ENCODE measurements at regions not wholly inside any gene's neighbourhood (a gene's known extent, or its start where the extent isn't known, plus 50 kb on each side); places are given as distances from the start of the nearest gene placed in this dataset.

- DNase-seq: peak; percentile 89
- no peak overlapping the region for H3K4me3 ChIP-seq
- in situ Hi-C loops (cut with MboI): no loop called here
- H4K20me1 ChIP-seq (ENCODE audit: insufficient read depth): no peaks in the 10 kb centered on the region
- 12 to 14% methylated on average over 5 of the region's 5 CpGs for WGBS, 2 experiments (ENCODE audit: low coverage in 1 of 2, low lambda C conversion rate in 2 of 2, missing lambda C conversion rate in 2 of 2)
- TF ChIP-seq EZH2phosphoT487 (IDR thresholded peaks at IDR 0.05; ENCODE audit: insufficient read depth, low read depth) (no peak), EZH2 (IDR thresholded peaks at IDR 0.05; ENCODE audit: insufficient read depth, poor library complexity, severe bottlenecking) (no peak)
- no peaks in the 10 kb centered on the region for H3K9me2 ChIP-seq (ENCODE audit: insufficient read depth)
- H3K4me1 ChIP-seq (ENCODE audit: insufficient read depth): peaks cover 25% of the 10 kb centered on the region
- H3K27ac ChIP-seq: peak overlapping the region; percentile 59
- H3K36me3 ChIP-seq (ENCODE audit: low read depth): no peaks in the 10 kb centered on the region
- H3F3A ChIP-seq (ENCODE audit: insufficient read depth): peaks cover 15% of the 10 kb centered on the region; the same call in 1 of the 2 replicates
- H3K79me2 ChIP-seq (ENCODE audit: insufficient read depth): no peaks in the 10 kb centered on the region
- H3K9me3 ChIP-seq (ENCODE audit: low read depth): no peaks in the 10 kb centered on the region
- H2AFZ ChIP-seq: peak overlapping the region; percentile 34
- H3K9ac ChIP-seq: peak overlapping the region; percentile 15; the same call in 1 of the 2 replicates
- H3K4me2 ChIP-seq (ENCODE audit: unreplicated experiment): peak overlapping the region; percentile 56
- no peaks in the 10 kb centered on the region for H3K27me3 ChIP-seq (replicated peaks; ENCODE audit: insufficient read depth)
Observed at GRCh38 chr1:163897412-163898155, 575.8 kb downstream of the NUF2 start.

GRCh38 chr1:163906283-163906682 is 584.5 kb downstream of the NUF2 start:
- no peaks in the 10 kb centered on the region for H3K27me3 ChIP-seq (replicated peaks; ENCODE audit: insufficient read depth)
- H4K20me1 ChIP-seq (ENCODE audit: insufficient read depth): no peaks in the 10 kb centered on the region
- no peak overlapping the region for H2AFZ ChIP-seq
- H3K27ac ChIP-seq: no peak overlapping the region
- no peak overlapping the region for H3K4me2 ChIP-seq (ENCODE audit: unreplicated experiment)
- in situ Hi-C loops (cut with MboI): no loop called here
- H3K36me3 ChIP-seq (ENCODE audit: low read depth): no peaks in the 10 kb centered on the region
- no peak overlapping the region for H3K9ac ChIP-seq
- no peak overlapping the region for H3K4me3 ChIP-seq
- TF ChIP-seq EZH2 (IDR thresholded peaks at IDR 0.05; ENCODE audit: insufficient read depth, poor library complexity, severe bottlenecking) (no peak), EZH2phosphoT487 (IDR thresholded peaks at IDR 0.05; ENCODE audit: insufficient read depth, low read depth) (no peak)
- no peak for DNase-seq
- H3F3A ChIP-seq (ENCODE audit: insufficient read depth): no peaks in the 10 kb centered on the region
- no peaks in the 10 kb centered on the region for H3K9me3 ChIP-seq (ENCODE audit: low read depth)
- no peaks in the 10 kb centered on the region for H3K4me1 ChIP-seq (ENCODE audit: insufficient read depth)
- H3K9me2 ChIP-seq (ENCODE audit: insufficient read depth): no peaks in the 10 kb centered on the region
- no peaks in the 10 kb centered on the region for H3K79me2 ChIP-seq (ENCODE audit: insufficient read depth)

GRCh38 chr1:163912170-163912884 is 590.6 kb downstream of the NUF2 start:
- TF ChIP-seq EZH2phosphoT487 (IDR thresholded peaks at IDR 0.05; ENCODE audit: insufficient read depth, low read depth) (no peak), EZH2 (IDR thresholded peaks at IDR 0.05; ENCODE audit: insufficient read depth, poor library complexity, severe bottlenecking) (no peak)
- in situ Hi-C loops (cut with MboI): no loop called here
- Histone ChIP-seq H3K9me2 (ENCODE audit: insufficient read depth) (no peaks in the 10 kb centered on the region), H3K27me3 (replicated peaks; ENCODE audit: insufficient read depth) (no peaks in the 10 kb centered on the region), H3K9me3 (ENCODE audit: low read depth) (no peaks in the 10 kb centered on the region), H3K4me3 (no peak overlapping the region), H3F3A (ENCODE audit: insufficient read depth) (peaks cover 7% of the 10 kb centered on the region; the same call in 1 of the 2 replicates), H3K4me1 (ENCODE audit: insufficient read depth) (peaks cover 16% of the 10 kb centered on the region), H3K4me2 (ENCODE audit: unreplicated experiment) (peak overlapping the region; percentile 3), H3K9ac (no peak overlapping the region), H4K20me1 (ENCODE audit: insufficient read depth) (no peaks in the 10 kb centered on the region), H2AFZ (no peak overlapping the region), H3K36me3 (ENCODE audit: low read depth) (no peaks in the 10 kb centered on the region), H3K79me2 (ENCODE audit: insufficient read depth) (no peaks in the 10 kb centered on the region), H3K27ac (no peak overlapping the region)
- WGBS, 2 experiments (ENCODE audit: low coverage in 1 of 2, low lambda C conversion rate in 2 of 2, missing lambda C conversion rate in 2 of 2): 39 to 40% methylated on average over 4 of the region's 4 CpGs
- DNase-seq: peak; percentile 74

- no peaks in the 10 kb centered on the region for H4K20me1 ChIP-seq (ENCODE audit: insufficient read depth)
- in situ Hi-C loops (cut with MboI): no loop called here
- H3K9me2 ChIP-seq (ENCODE audit: insufficient read depth): no peaks in the 10 kb centered on the region
- no peaks in the 10 kb centered on the region for H3K27me3 ChIP-seq (replicated peaks; ENCODE audit: insufficient read depth)
- H3K9me3 ChIP-seq (ENCODE audit: low read depth): no peaks in the 10 kb centered on the region
- H3K27ac ChIP-seq: no peak overlapping the region
- no peak overlapping the region for H2AFZ ChIP-seq
- H3K4me3 ChIP-seq: no peak overlapping the region
- H3K9ac ChIP-seq: no peak overlapping the region
- no peaks in the 10 kb centered on the region for H3K36me3 ChIP-seq (ENCODE audit: low read depth)
- TF ChIP-seq EZH2 (IDR thresholded peaks at IDR 0.05; ENCODE audit: insufficient read depth, poor library complexity, severe bottlenecking) (no peak), EZH2phosphoT487 (IDR thresholded peaks at IDR 0.05; ENCODE audit: insufficient read depth, low read depth) (no peak)
- DNase-seq: no peak
- no peaks in the 10 kb centered on the region for H3K79me2 ChIP-seq (ENCODE audit: insufficient read depth)
- H3K4me1 ChIP-seq (ENCODE audit: insufficient read depth): peaks cover 16% of the 10 kb centered on the region
- no peak overlapping the region for H3K4me2 ChIP-seq (ENCODE audit: unreplicated experiment)
- H3F3A ChIP-seq (ENCODE audit: insufficient read depth): peaks cover 7% of the 10 kb centered on the region; the same call in 1 of the 2 replicates
Observed at GRCh38 chr1:163914785-163915413, 593.1 kb downstream of the NUF2 start.
